PFSK-1 (cell line): ENCODE measurements at regions not wholly inside any gene's neighbourhood (a gene's known extent, or its start where the extent isn't known, plus 50 kb on each side); places are given as distances from the start of the nearest gene placed in this dataset.

Experiments used
- FOXP2 ChIP-seq: optimal IDR thresholded peaks from 2 replicates; pipeline ENCODE3; 2011; ENCODE audit warnings: borderline replicate concordance, control low read depth, inconsistent platforms; ENCODE audit not compliant: insufficient read depth; ENCODE audit errors: extremely low read length, extremely low read depth
- POLR2AphosphoS5 ChIP-seq: IDR thresholded peaks from 2 replicates; pipeline ENCODE4 v1.6.1; 2012; ENCODE audit warnings: low read depth, mild to moderate bottlenecking, control low read depth, low read length, moderate library complexity
- SIN3A ChIP-seq: IDR thresholded peaks from 2 replicates; pipeline ENCODE4 v1.6.1; 2012; ENCODE audit warnings: mild to moderate bottlenecking, low read length, moderate library complexity, borderline replicate concordance; ENCODE audit not compliant: insufficient read depth
- TAF1 ChIP-seq: IDR thresholded peaks from 2 replicates; pipeline ENCODE4 v1.6.1; 2012; ENCODE audit warnings: low read length, control low read depth, borderline replicate concordance; ENCODE audit not compliant: insufficient read depth

DNA sequence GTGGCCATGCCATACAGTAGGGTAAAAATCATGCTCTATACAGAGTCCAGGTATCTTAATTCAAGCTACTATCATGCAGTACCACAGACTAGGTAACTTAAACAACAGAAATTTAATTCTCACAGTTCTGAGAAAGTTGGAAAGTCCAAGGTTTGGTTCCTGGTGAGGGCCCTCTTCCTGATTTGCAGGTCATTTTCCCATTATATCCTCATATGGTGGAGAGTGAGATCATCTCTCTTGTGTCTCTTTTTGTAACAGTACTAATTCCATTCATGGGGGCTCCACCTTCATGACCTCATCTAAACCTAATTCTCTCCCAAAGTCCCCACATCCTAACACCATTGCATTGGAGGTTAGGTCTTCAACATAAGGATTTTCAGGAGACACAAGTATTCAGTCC, 335.0 kb upstream of the ACVR2A start:
- TF ChIP-seq SIN3A (no peak), FOXP2 (no peak), POLR2AphosphoS5 (no peak), TAF1 (no peak)
